HCT116 (cell line): ENCODE measurements at regions not wholly inside any gene's neighbourhood (a gene's known extent, or its start where the extent isn't known, plus 50 kb on each side); places are given as distances from the start of the nearest gene placed in this dataset.

Experiments
- ATAC-seq: fragments of 200-7000 bp; cut with Tn5 transposase; 2 replicates; pipeline ENCODE4 v1.9.1; 2020; ENCODE audit warnings: mild to moderate bottlenecking, moderate library complexity
- BruUV-seq: library from RNA; stranded (reverse); fragments of 400-500 nt; replicated peaks from 2 replicates; lab custom pipeline; 2021; lab: Mats Ljungman, UMichigan
- CTCF ChIA-PET: fragments of 300-600 bp; sonication (Branson Sonifier 250); formaldehyde crosslinking; loops from one replicate; lab custom pipeline; 2021; ENCODE audit warnings: antibody characterized with exemption; lab: Charles Lee
- POLR2A ChIA-PET: fragments of 300-600, 350-600 bp; sonication (Branson Sonifier 250); formaldehyde crosslinking; loops from one replicate; lab custom pipeline; 2021; ENCODE audit warnings: antibody characterized with exemption; lab: Charles Lee
- RAD21 ChIA-PET, 2 experiments: fragments of 300-600 bp; sonication (Branson Sonifier 250); formaldehyde crosslinking; loops; one replicate each; lab custom pipeline; 2023; ENCODE audit warnings: low total read pairs in 2 of 2; ENCODE audit not compliant: uncharacterized antibody in 2 of 2, unreplicated experiment in 2 of 2, low non-redundant PET in 1 of 2; lab: Charles Lee
- DNase-seq: peaks from one replicate; pipeline ENCODE4 v3.0.0-alpha.2; 2010; ENCODE audit warnings: low read depth, low spot score
- H2AFZ ChIP-seq: fragments of 200-600 bp; shearing (Covaris generic), sonication (generic); 2 replicates; pipeline ENCODE4 v1.6.1; 2017; ENCODE audit warnings: low read depth, mixed run types, mixed read lengths, antibody characterized with exemption, low read length; ENCODE audit not compliant: poor library complexity, severe bottlenecking
- H3K27ac ChIP-seq: 2 replicates; pipeline ENCODE4 v1.5.1; 2012; ENCODE audit warnings: low read depth, low read length
- H3K27me3 ChIP-seq: fragments of 200-600 bp; sonication (generic); 2 replicates; pipeline ENCODE4 v1.6.1; 2016; ENCODE audit warnings: mixed run types, low read length, mixed read lengths; ENCODE audit not compliant: insufficient read depth
- H3K36me3 ChIP-seq, 2 experiments: fragments of 200-500 bp in 1 of 2; fragments of 200-600 bp in 1 of 2; sonication (Bioruptor generic) in 1 of 2; sonication (generic) in 1 of 2; 2 replicates each; pipeline versions ENCODE4 v1.5.1 to v1.6.1; 2014 to 2016; ENCODE audit warnings: low read length in 2 of 2, inconsistent platforms in 1 of 2, mixed read lengths in 1 of 2, mixed run types in 1 of 2; ENCODE audit not compliant: insufficient read depth in 2 of 2, control insufficient read depth in 1 of 2
- H3K4me1 ChIP-seq, 2 experiments: fragments of 200-600 bp in 1 of 2; sonication (generic) in 1 of 2; 2 replicates each; pipeline versions ENCODE4 v1.5.1 to v1.6.1; 2012 to 2017; ENCODE audit warnings: low read length in 2 of 2, inconsistent platforms in 1 of 2, mild to moderate bottlenecking in 1 of 2, mixed read lengths in 1 of 2, mixed run types in 1 of 2, moderate library complexity in 1 of 2; ENCODE audit not compliant: insufficient read depth in 2 of 2, control insufficient read depth in 1 of 2
- H3K4me2 ChIP-seq: fragments of 200-600 bp; sonication (generic); 2 replicates; pipeline ENCODE4 v1.6.1; 2017; ENCODE audit warnings: mixed run types, low read length, mixed read lengths
- H3K4me3 ChIP-seq, 2 experiments: fragments of 200-600 bp in 1 of 2; sonication (generic) in 1 of 2; replicated peaks in 1 of 2; 2 replicates each; pipeline ENCODE4 v1.5.1; 2011 to 2016; ENCODE audit warnings: low read length in 2 of 2, control low read depth in 1 of 2, low read depth in 1 of 2, mild to moderate bottlenecking in 1 of 2, mixed read lengths in 1 of 2, mixed run types in 1 of 2
- H3K79me2 ChIP-seq: fragments of 200-600 bp; sonication (generic); 2 replicates; pipeline ENCODE4 v1.6.1; 2017; ENCODE audit warnings: mild to moderate bottlenecking, mixed run types, low read length, moderate library complexity, mixed read lengths; ENCODE audit not compliant: insufficient read depth
- H3K9ac ChIP-seq: fragments of 200-600 bp; sonication (generic); 2 replicates; pipeline ENCODE4 v1.6.1; 2016; ENCODE audit warnings: low read length, mixed read lengths
- H3K9me2 ChIP-seq: fragments of 200-600 bp; sonication (generic), shearing (Covaris generic); 2 replicates; pipeline ENCODE4 v1.6.1; 2017; ENCODE audit warnings: mixed run types, mild to moderate bottlenecking, moderate library complexity; ENCODE audit not compliant: insufficient read depth
- H3K9me3 ChIP-seq, 2 experiments: fragments of 200-500 bp in 1 of 2; fragments of 200-600 bp in 1 of 2; sonication (Bioruptor generic) in 1 of 2; sonication (generic) in 1 of 2; 2 replicates each; pipeline ENCODE4 v1.6.1; 2014 to 2017; ENCODE audit warnings: low read length in 2 of 2, mixed read lengths in 2 of 2, inconsistent platforms in 1 of 2, low read depth in 1 of 2, mild to moderate bottlenecking in 1 of 2, mixed run types in 1 of 2, moderate library complexity in 1 of 2; ENCODE audit not compliant: control insufficient read depth in 1 of 2, insufficient read depth in 1 of 2
- H4K20me1 ChIP-seq: fragments of 200-600 bp; sonication (generic), shearing (Covaris generic); 2 replicates; pipeline ENCODE4 v1.6.1; 2017; ENCODE audit warnings: mixed run types, mild to moderate bottlenecking, moderate library complexity; ENCODE audit not compliant: insufficient read depth
- CEBPB ChIP-seq: IDR thresholded peaks from 2 replicates; pipeline ENCODE4 v1.6.1; 2012; ENCODE audit warnings: low read depth
- EGR1 ChIP-seq: IDR thresholded peaks from 2 replicates; pipeline ENCODE4 v1.6.1; 2012; ENCODE audit warnings: low read depth
- FOSL1 ChIP-seq: IDR thresholded peaks from 2 replicates; pipeline ENCODE4 v1.6.1; 2012; ENCODE audit warnings: low read depth
- JUND ChIP-seq: IDR thresholded peaks from 2 replicates; pipeline ENCODE4 v1.6.1; 2012
- POLR2AphosphoS5 ChIP-seq: IDR thresholded peaks from 2 replicates; pipeline ENCODE4 v1.6.1; 2011; ENCODE audit warnings: mild to moderate bottlenecking, low read depth, low read length, moderate library complexity
- SP1 ChIP-seq: IDR thresholded peaks from 2 replicates; pipeline ENCODE4 v1.6.1; 2012; ENCODE audit warnings: low read depth
- TCF7L2 ChIP-seq: IDR thresholded peaks from 2 replicates; pipeline ENCODE4 v1.7.0; 2011; ENCODE audit warnings: borderline replicate concordance, inconsistent platforms; ENCODE audit not compliant: insufficient read depth, insufficient read length; ENCODE audit errors: extremely low read depth
- YY1 ChIP-seq: IDR thresholded peaks from 2 replicates; pipeline ENCODE4 v1.6.1; 2011; ENCODE audit warnings: low read length, low read depth, moderate library complexity, mild to moderate bottlenecking; ENCODE audit not compliant: insufficient replicate concordance; ENCODE audit errors: extremely low read depth
- ZFX ChIP-seq: fragments of 450-650 bp; IDR thresholded peaks from 2 replicates; pipeline ENCODE4 v1.6.1; 2017
- ZNF274 ChIP-seq: fragments of 200-500 bp; sonication (Bioruptor generic); IDR thresholded peaks from 2 replicates; pipeline ENCODE4 v1.6.1; 2014; ENCODE audit warnings: mild to moderate bottlenecking, low read depth, low read length, inconsistent platforms
- intact Hi-C: fragments of 100-400 bp; cut with micrococcal nuclease; formaldehyde crosslinking; loops from 2 replicates; pipeline ENCODE4 v1.10.0; 2022
- TF ChIP-seq, protein P1 (sequence below): IDR thresholded peaks from 2 replicates; pipeline ENCODE4 v1.6.1; 2012; ENCODE audit warnings: low read depth
- TF ChIP-seq, protein P2 (sequence below): IDR thresholded peaks from 2 replicates; pipeline ENCODE4 v1.6.1; 2012

DNA sequence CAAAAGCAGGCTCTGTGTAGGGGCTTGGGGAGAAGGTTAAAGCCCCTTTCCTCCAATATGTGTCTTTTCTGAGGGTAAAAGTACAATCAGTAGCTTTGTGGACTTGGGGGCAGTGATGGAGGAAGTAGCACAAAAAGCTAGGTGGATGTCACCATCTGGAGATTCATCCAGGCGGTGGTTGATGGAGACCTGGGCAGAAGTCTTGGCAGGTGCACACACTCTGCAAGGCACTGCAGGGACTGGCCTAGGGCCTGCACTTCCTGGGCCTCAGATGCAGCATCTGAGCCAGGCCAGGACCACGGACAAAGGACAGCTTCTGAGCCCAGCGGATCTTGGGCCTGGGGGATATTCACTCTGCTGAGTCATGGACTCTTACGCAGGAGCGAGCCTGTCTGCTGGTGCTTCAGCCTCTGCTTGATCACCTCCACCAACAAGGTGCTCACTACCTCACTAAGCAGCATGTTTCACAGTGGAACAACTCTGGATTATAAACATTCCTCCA lies 391.1 kb downstream of the TNS1 start:
- Histone ChIP-seq H2AFZ (no peak overlapping the region), H3K27ac (no peak overlapping the region), H3K9me2 (no peaks in the 10 kb centered on the region), H3K4me2 (no peak overlapping the region), H4K20me1 (no peaks in the 10 kb centered on the region), H3K4me3 (no peak overlapping the region), H3K4me1 (no peaks in the 10 kb centered on the region), H3K27me3 (peaks cover 38% of the 10 kb centered on the region; the same call in 1 of the 2 replicates), H3K79me2 (no peaks in the 10 kb centered on the region), H3K9ac (no peak overlapping the region), H3K36me3 (no peaks in the 10 kb centered on the region), H3K9me3 (no peaks in the 10 kb centered on the region)
- intact Hi-C loops: no loop called here
- ATAC-seq (no peak), DNase-seq (no peak)
- TF ChIP-seq ZNF274: no peak
- no peak for TF ChIP-seq FOSL1
- TF ChIP-seq, protein P1, sequence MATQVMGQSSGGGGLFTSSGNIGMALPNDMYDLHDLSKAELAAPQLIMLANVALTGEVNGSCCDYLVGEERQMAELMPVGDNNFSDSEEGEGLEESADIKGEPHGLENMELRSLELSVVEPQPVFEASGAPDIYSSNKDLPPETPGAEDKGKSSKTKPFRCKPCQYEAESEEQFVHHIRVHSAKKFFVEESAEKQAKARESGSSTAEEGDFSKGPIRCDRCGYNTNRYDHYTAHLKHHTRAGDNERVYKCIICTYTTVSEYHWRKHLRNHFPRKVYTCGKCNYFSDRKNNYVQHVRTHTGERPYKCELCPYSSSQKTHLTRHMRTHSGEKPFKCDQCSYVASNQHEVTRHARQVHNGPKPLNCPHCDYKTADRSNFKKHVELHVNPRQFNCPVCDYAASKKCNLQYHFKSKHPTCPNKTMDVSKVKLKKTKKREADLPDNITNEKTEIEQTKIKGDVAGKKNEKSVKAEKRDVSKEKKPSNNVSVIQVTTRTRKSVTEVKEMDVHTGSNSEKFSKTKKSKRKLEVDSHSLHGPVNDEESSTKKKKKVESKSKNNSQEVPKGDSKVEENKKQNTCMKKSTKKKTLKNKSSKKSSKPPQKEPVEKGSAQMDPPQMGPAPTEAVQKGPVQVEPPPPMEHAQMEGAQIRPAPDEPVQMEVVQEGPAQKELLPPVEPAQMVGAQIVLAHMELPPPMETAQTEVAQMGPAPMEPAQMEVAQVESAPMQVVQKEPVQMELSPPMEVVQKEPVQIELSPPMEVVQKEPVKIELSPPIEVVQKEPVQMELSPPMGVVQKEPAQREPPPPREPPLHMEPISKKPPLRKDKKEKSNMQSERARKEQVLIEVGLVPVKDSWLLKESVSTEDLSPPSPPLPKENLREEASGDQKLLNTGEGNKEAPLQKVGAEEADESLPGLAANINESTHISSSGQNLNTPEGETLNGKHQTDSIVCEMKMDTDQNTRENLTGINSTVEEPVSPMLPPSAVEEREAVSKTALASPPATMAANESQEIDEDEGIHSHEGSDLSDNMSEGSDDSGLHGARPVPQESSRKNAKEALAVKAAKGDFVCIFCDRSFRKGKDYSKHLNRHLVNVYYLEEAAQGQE: no peak
- TF ChIP-seq POLR2AphosphoS5: no peak
- no peak for TF ChIP-seq SP1
- ChIA-PET POLR2A (no interaction called here), RAD21 (no interaction called here), CTCF (no interaction called here)
- BruUV-seq: no TSS peak

DNA sequence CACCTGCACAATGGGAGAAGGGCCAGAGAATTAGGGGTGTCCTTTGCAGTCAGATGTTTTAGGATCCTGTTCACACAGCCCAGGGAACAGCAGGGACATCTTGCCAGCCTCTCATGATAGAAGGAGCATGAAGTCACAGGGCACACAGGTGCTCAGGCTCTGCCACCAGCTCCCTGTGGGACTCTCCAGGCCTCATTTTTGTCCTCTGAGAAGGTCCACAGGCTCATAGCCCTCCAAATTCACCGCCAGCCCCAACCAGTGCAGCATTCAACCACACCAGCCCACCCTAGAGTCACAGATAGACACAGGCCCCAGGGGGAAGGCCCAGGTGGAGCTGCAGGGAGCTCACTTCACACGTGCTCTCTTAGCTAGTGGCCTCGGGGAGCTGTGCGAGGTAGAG lies 391.7 kb downstream of the TNS1 start:
- no peaks in the 10 kb centered on the region for H3K79me2 ChIP-seq
- H3K27me3 ChIP-seq: peaks cover 39% of the 10 kb centered on the region
- ATAC-seq: no peak
- POLR2A ChIA-PET: no interaction called here
- H3K36me3 ChIP-seq: no peaks in the 10 kb centered on the region
- DNase-seq: no peak
- H3K4me2 ChIP-seq: no peak overlapping the region
- no TSS peak for BruUV-seq
- no peak overlapping the region for H2AFZ ChIP-seq
- no peaks in the 10 kb centered on the region for H4K20me1 ChIP-seq
- H3K9me3 ChIP-seq: no peaks in the 10 kb centered on the region
- RAD21 ChIA-PET: no interaction called here
- intact Hi-C loops: no loop called here
- TF ChIP-seq, protein P2, sequence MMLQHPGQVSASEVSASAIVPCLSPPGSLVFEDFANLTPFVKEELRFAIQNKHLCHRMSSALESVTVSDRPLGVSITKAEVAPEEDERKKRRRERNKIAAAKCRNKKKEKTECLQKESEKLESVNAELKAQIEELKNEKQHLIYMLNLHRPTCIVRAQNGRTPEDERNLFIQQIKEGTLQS: no peak
- TF ChIP-seq, protein P1: no peak
- no peak for TF ChIP-seq TCF7L2
- no peak for TF ChIP-seq SP1
- no peak for TF ChIP-seq JUND
- TF ChIP-seq POLR2AphosphoS5: no peak
- no peak for TF ChIP-seq CEBPB
- no peak for TF ChIP-seq ZNF274
- no peak for TF ChIP-seq EGR1
- no peak for TF ChIP-seq ZFX
- TF ChIP-seq YY1: no peak
- H3K9me2 ChIP-seq: no peaks in the 10 kb centered on the region
- no peaks in the 10 kb centered on the region for H3K4me1 ChIP-seq
- H3K27ac ChIP-seq: no peak overlapping the region
- CTCF ChIA-PET: no interaction called here
- H3K9ac ChIP-seq: no peak overlapping the region
- no peak overlapping the region for H3K4me3 ChIP-seq
